ENCODE measurements at regions not wholly inside any gene's neighbourhood (a gene's known extent, or its start where the extent isn't known, plus 50 kb on each side); places are given as distances from the start of the nearest gene placed in this dataset.

GRCh38 chr6:56377295-56377694, 129.9 kb upstream of the COL21A1 start:
- DNase-seq = no peak

GRCh38 chr6:56375806-56376205, 128.4 kb upstream of the COL21A1 start:
- DNase-seq = no peak

- DNase-seq = no peak
Observed at GRCh38 chr6:56374841-56375369, 127.5 kb upstream of the COL21A1 start.

GRCh38 chr6:56372406-56372995, 125.1 kb upstream of the COL21A1 start:
- DNase-seq = no peak

GRCh38 chr6:56370561-56371211, 123.3 kb upstream of the COL21A1 start:
- no peak for DNase-seq

- no peak for DNase-seq
Observed at GRCh38 chr6:56370127-56370540, 122.8 kb upstream of the COL21A1 start.

- DNase-seq = no peak
Observed at GRCh38 chr6:56368491-56368890, 121.1 kb upstream of the COL21A1 start.

- DNase-seq = no peak
Observed at GRCh38 chr6:56366141-56366852, 118.9 kb upstream of the COL21A1 start.

GRCh38 chr6:56364827-56365339, 117.5 kb upstream of the COL21A1 start:
- no peak for DNase-seq

- no peak for DNase-seq
Observed at GRCh38 chr6:56364431-56364826, 117.0 kb upstream of the COL21A1 start.

GRCh38 chr6:56363796-56364430, 116.5 kb upstream of the COL21A1 start:
- DNase-seq = no peak

GRCh38 chr6:56361812-56362211, 114.4 kb upstream of the COL21A1 start:
- no peak for DNase-seq

- peak; percentile 65 for DNase-seq
Observed at GRCh38 chr6:56359201-56359899, 112.0 kb upstream of the COL21A1 start.

GRCh38 chr6:56357616-56358373, 110.4 kb upstream of the COL21A1 start:
- DNase-seq = no peak

GRCh38 chr6:56356426-56356825, 109.0 kb upstream of the COL21A1 start:
- no peak for DNase-seq

GRCh38 chr6:56353860-56354259, 106.5 kb upstream of the COL21A1 start:
- no peak for DNase-seq

GRCh38 chr6:56350628-56351260, 103.4 kb upstream of the COL21A1 start:
- DNase-seq = no peak

GRCh38 chr6:56349194-56349593, 101.8 kb upstream of the COL21A1 start:
- no peak for DNase-seq

GRCh38 chr6:56348578-56348977, 101.2 kb upstream of the COL21A1 start:
- no peak for DNase-seq

- no peak for DNase-seq
Observed at GRCh38 chr6:56347526-56347925, 100.1 kb upstream of the COL21A1 start.

GRCh38 chr6:56346958-56347357, 99.6 kb upstream of the COL21A1 start:
- DNase-seq = no peak

All from stimulated activated CD4-positive, alpha-beta T cell treated with anti-CD3 and anti-CD28 coated beads, Interleukin-4, amount 100 ng/mL, for 24 hours (primary cell).